Ecto neural progenitor cell (in vitro differentiated cells): ENCODE measurements at regions not wholly inside any gene's neighbourhood (a gene's known extent, or its start where the extent isn't known, plus 50 kb on each side); places are given as distances from the start of the nearest gene placed in this dataset.

Source experiments
- DNase-seq: peaks from one replicate; pipeline ENCODE4 v3.0.0-alpha.2; 2018; ENCODE audit warnings: low spot score

DNA sequence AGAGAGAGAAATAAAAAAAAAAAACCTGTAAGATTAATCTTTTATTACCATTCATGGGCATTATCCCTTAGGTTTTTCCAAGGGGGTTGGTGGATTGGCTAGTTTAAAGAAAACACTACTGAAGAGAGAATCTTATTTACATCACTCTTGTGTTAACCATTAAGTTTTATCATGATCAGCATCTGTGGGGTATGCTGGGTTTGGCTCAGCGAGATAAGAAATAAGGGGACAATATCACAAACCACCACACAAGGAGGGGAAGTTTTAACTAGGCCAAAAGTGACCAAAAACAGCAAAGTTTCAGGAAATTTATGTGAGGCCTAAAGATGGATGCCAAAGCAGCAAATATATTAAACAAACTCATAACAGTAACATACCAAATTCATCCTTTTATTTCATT, 548.6 kb downstream of the SLC16A7 start:
- DNase-seq = no peak

DNA sequence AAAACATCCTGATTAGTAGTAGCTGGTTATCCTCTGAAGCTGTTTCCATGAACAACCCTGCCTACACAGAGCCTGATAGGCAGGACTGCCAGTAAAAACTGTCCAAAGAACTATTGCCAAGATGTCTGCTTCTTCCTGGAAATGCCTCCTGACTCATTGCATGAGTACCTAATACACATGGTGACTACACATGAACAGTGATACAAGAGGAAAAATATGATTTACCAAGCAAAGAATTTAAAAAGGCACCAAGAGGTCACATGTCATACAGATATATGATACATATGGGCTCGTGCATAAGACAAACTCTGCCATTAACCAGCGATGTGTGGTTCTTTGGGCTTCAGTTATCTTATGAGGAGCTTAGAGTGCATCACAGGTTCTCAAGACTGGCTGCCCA, 552.3 kb downstream of the SLC16A7 start:
- no peak for DNase-seq

DNA sequence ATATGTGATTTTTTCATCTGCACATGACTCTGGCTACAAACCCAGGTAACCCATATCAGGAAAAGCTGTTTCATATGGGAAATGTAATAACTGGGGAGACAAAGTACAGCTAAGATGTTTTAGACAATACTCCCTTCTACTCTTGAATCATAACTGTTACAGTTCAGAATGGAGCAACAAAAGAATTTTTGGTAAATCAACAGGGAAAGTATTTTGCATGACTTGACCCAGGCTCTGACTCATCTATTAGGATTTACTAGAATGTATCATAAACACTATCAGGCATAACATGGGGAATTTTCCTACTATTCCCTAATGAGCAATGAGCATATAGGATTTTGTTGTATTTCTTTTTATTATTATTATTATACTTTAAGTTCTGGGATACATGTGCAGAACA, 553.0 kb downstream of the SLC16A7 start:
- DNase-seq = no peak

DNA sequence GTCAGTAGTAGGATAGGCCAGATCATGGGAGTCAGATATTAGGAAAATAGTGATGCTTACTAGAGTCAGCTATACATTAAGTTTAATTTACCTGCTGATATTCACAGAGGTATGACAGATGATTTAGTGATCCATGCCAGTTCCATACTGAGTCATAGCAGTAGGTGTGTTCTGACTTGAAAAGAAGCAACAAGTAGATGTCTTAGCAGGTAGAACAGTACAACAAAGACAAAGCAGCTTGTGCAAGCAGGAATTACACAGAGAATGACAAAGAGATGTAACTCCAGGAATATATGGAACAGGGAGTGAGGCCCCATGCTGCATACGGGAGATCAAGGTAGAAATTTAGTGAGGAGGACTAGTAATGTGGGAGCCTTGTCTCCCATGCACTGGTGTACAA, 556.9 kb downstream of the SLC16A7 start:
- DNase-seq = no peak

DNA sequence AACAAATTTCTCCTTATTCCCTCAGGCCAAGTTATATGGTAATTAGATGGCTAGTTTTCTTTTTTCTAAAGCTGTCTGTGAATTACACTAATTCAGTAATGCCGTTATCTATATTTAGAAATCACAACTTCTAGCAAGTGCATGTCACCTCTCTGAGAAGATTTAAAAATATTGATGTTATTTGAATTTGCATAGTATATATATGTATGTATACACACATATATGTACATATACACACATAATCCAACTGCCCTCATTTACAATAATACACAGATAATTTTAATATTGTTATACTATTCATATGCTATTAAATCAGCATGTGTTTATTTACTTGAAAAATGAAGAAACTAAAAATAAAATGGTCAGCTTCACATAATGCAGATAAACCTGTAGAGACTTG, 563.9 kb downstream of the SLC16A7 start:
- DNase-seq = no peak

DNA sequence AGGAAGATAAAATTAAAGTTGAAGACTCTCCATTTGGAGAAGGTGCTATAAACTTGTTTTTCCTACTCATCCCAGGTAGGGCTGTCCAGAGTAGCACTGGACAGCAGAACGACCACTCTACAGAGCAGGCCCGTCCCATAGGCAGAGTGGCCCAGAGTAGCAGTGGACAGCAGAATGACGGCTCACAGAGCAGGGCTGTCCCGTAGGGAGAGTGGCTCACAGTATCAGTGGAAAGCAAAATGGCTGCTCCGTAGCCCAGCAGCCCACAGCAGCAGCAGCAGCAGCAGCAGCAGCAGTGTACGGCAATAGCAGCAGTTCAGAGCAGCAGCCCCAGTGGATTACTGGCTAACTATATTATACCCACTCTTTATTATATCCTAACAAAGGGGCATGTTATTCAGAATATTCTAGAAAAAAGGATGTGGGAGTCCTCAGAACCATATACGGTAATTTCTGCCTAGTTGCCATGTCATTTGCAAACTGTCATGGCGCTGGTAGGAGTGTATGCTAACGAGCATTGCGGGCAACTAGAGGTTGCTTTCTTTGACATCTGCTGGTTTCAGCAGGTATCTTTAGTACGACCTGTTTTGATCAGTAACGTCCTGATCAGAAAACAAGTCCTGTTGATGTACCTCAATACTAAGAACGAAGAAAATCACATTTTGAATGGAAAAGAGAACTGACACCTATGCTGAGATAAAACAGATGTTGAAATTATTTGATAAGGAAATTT, 567.3 kb downstream of the SLC16A7 start:
- DNase-seq = no peak

DNA sequence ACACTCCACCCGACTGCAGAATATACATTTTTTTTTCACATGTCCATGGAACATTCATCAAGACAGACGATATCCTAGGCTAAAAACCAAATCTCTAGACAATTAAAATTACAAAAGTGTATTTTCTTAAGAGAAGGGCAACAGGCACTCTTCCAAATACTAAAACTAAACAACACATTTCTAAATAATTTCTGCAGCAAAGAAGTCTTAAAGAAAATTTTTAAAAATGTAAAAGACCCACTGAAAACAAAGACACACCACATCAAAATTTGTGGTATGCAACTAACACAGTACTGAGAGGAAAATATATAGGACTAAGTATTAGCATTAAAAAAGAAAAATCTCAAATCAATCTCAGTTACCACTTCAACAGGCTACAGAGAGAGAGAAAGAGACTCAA, 570.0 kb downstream of the SLC16A7 start:
- DNase-seq = no peak

DNA sequence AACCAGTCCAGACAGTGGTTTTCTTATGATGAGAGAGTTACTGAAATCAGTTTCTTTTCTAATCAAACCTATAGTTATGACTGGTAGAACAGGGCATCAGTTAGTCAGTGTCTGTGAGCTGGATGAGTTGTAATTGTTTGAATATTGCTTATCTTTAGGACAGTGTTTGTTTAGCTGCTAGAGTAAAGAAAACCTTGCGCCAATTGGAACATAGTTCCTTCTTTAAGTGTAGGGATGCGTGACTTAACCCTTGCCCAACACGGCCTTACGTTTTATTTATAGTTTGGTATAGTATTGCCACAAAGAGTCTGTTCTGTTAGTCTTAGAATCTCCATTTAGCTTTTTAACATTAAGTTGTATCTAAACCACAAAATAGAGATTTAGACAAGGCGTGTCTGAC, 572.6 kb downstream of the SLC16A7 start:
- no peak for DNase-seq

DNA sequence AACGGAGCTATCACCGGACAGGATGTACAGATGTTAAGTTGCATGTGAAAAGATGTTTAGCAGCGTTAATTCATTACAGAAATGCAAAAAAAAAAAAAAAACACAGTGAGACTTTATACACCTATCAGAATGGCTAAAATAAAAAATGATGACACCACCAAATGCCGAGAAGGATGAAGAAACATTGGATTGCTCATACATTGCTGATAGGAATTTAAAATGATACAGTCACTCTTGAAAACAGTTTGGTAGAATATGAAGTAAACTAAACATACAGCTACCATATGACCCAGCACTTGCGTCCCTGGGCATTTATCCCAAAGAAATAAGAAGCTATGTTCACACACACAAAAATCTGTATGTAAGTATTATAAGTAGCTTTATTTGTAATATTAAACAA, 574.1 kb downstream of the SLC16A7 start:
- DNase-seq = no peak

DNA sequence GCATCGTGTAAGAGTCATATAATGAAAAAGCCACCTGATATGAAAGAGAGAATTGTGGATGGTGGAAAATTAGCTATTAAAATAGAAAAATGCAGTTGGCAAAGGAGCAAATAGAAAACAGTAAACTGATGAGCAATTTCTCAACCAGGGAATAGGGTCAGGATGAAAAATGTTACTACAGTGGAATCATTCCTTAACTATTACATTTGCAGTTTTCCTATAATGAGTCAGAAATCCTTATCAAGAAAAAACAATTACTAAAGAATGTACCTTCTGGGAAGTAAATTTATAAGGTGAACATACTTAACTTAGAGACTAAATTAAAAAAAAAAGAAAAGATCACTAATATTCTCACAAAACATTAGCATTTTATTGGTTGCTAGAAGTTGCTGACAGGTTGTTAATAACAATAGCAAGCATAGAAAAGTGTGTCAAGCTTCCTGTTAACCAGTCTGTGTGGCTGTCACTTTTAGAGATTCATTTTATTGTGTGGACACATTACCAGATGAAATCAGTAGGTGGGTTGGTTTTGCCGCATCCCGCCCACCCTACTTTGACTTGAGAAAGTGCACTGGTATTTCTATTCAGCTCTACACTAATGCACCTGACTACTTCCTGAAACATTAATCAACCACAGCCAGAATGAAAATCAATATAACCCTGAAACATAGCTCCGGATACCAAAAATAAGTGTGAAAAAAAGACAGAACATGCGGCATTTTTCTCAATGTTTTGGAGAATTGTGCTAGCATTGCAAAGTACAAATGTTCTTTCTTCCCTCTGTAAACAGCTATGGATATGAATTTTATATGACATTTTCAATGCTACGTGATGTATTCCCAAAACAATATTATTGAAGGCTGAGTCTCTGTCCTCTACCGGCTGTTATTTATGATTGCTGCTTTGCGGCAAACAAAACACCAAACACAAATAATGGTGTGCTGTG, 576.7 kb downstream of the SLC16A7 start:
- DNase-seq = no peak

DNA sequence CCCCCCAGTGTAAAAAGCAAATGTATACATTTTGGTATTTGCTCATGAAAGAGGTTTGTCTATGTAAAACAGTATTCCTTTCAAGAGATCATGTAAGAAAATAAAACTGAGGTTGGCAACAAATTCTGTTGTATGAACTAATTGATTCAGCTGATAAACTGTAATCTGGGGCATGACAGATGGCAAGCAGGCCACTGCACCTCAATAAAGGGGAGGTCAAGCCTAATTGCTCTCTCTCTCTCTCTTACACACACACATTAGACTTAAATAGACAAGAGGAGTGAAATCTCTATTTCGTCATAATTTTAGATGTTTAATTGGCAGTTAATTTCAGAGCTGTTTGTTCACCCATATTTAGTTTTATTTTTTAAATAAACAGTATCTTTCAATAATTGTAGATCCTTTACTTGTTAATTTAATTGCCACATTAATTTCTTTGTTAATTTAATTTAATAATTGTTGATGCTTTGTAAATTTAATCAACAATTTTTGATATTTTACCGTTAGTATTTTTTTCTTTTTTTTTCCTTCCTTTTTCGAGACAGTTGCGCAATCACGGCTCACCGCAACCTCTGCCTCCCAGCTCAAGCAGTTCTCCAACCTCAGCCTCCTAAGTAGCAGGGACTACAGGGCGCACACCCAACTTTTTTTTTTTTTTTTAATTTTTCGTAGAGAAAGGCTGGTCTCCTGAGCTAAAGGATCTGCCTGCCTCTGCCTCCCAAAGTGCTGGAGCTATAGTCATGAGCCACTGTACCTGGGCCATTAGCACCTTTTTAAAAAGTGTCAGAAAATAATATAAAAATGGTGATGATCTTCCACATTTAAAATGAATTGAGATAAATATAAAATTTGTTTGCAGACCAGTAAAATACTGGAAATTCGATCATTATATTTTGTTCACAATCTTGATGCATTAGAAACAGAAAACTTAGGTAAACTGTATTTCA, 577.7 kb downstream of the SLC16A7 start:
- DNase-seq = no peak

DNA sequence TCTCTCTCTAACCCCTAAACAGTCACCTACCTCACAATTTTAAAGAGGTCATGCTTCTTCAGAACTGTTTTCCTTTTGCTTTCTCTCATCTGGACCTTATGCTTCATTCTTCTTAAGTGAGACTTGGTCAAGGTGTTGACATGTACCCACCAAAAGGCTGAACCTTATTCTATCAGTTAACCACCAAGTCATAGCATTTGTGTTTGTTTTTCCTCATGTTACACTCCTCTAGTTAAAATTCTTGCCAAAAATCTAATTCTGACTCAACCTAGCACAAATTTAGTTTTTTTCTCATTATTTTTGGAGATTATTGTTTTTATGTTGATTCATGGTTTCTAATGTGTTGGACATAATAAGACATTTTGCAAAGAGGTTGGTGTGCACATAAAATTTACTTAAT, 578.6 kb downstream of the SLC16A7 start:
- no peak for DNase-seq

DNA sequence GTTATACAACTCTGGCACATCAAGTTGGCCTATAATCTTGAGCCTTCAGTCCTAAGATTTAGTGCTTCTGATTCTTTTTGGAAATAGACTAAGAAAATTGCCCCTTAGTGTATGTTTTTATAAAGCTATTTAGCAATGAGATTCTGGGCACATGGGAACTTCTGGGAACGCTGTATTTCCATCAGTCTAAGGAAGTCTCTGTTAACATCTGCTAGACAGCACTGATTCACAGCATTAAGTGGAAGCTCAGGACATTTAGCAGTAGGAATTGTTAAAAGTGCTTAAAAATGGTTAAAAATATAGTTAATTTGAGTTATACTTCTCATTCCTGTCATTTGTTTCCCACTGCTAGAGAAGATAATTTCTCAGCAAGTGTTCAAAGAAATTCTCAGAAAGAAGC, 579.1 kb downstream of the SLC16A7 start:
- DNase-seq = no peak

DNA sequence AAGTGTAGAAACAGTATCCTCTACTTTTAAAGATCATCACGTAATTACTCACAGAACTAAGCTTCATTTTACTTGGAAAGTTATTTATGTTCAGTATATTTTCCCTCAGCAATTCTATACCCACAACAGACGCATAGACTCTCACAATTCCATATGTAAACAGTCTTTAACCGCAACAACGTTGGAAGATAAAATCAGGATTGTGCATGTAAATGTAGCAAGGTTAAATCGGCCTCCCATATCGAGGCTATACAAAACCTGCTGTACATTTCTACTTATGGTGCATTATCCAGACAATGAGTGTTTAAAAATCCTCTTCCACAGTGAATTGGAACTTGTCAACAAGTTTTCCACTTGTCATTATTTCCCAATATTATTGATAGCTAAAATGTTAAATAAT, 581.1 kb downstream of the SLC16A7 start:
- DNase-seq = no peak

DNA sequence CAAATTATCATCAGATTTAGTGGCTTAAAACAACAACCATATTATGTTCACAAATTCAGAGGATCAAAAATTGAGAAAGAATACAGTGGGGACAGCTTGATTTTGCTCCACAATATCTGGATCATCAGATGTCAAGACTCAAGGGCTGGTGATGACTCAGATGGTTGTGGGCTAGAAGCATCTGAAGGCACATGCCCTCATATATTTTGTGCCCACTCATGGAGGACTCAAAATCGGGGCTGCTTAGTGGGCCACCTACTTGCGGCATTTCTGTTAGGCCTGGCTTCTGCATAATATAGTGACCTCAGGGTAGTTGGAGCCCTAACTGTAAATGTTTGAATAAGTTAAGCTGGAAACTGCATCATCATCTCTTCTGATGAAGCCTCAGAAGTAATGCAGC, 584.5 kb downstream of the SLC16A7 start:
- no peak for DNase-seq

DNA sequence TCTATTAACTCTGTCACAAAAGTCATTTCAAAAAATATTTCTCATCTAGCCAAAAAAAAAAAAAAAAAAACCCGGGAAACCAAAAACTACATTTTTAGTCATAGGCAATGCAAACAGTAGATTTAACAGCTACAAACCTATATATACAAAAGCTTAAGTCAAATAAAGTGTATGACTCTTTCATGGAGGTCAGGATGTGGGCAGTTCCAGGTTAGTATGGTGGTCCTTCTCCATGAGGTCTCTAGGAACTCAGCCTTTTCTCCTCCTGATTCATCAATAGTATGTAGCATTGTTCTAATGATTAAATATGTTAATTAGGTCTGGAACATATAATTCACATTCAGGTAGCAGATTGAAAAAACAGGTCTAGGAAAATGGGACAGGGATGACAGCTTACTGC, 586.5 kb downstream of the SLC16A7 start:
- no peak for DNase-seq

DNA sequence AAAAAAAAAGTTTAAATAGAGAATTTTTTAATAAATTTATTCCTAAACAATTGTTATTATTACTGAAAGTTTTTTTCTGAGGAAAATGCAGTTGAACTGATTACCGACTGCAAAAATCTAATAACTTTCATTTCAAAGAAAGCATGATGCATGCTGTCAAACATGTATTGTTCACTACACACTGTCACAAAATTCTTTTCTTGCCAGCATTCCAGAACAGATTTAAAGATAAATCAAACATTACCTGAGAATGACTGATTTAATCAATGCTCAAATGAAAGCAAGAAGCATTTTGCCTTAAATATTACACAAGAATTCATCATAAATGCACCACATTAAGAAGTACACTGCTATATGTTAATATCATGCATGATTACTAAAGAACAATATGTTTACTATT, 588.3 kb downstream of the SLC16A7 start:
- no peak for DNase-seq

DNA sequence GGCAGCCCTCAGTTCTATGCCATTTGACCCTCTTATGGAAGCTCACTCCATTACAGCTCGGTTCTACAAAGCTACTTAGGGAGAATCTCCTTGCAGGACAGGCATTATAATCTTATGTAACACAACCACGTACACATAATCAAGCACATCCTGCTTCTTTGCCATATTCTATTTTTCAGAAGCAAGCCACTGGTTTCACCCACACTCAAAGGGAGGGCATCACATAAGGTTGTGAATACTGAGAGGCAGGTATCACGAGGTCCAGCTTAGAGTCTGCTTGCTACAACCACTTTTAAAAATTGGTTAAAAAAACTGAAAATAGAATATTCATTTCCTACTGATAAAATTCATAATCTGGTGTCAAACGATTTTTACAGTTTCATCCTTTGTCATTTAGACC, 589.2 kb downstream of the SLC16A7 start:
- no peak for DNase-seq

DNA sequence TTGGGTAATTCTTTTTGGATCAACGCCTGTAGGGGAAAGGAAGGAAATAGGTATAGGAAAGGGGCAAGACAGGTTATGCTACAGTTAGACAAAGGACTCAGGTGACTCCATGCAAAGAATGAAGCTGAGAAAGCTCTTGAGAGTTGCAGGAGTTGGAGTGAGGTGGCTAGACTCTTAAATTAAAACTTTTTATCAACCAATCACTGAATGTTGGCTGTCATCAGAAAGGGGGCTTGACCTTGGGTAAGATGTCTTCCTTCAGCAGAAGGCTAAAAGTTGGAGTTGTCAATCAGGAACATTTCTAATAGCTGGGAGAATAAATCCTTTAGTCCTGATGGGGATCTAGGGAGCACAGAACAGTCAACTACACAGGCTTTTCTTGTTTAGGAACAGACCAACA, 595.4 kb downstream of the SLC16A7 start:
- DNase-seq = no peak

DNA sequence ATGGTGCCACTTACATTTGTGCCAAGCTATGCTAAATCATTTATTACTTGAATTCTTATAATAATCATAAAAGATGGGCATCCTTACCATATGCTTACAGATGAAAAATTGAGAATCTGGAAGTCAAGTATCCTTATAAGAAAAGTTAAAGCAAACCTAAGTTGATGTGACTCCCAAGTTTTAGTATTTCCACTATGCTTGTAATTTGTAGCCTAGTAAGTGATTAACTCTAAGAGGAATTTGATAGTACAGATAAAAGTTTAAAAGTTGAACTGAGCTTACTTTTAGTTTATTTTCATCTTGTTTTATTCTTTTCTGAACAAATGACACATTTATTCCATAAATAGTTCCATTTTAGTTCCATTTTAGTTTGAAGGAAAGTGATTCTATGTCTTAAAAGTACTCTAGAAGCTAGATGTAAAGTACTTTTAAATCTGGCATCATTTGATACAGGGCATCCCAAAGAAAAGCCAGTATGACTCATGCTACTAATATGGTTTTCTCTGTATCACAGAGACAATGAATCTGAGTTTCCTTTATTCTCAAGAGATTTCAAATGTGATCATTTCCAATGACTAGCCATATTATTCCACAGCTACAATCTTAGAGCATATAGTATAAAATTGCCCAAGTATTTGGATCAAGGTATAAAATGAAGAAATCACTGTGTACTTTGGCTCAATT, 596.0 kb downstream of the SLC16A7 start:
- DNase-seq = no peak

DNA sequence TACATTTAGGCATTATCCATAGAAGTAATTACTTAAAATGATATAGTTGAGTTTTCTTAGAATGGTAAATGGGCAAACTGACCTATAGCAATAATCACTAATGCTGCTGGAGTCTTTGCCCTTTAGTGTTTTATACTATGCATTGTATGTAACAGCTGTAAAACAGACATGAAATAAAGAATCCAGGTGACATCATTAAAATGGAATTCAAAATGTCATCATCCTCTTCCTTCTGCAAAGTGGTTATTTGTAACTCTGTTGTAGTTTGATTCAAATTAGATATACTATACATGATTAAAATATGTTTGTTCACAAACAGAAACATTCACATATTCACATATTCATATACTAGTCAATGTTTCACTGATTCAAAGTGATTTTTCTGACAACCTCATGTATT, 598.8 kb downstream of the SLC16A7 start:
- DNase-seq = no peak

DNA sequence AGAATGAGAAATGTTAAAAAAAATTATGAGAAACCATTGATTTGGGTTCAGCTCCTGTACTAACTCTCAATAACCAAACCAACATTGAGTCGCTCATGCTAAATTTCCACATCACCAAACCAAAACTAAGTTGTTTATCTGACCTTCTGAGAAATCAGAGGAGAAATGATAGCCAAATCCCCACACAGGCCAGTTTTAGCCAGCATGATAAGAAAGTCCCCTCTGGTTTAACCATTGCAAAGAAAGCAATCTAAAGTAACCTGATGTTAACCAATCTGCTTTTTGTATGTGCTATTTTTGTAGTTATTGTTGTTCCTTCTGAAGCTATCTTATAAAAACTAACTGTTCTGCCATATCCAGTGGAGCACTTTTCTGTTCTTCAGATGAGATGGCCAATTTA, 599.7 kb downstream of the SLC16A7 start:
- no peak for DNase-seq
